HG03342 (cell line): ENCODE measurements at regions not wholly inside any gene's neighbourhood (a gene's known extent, or its start where the extent isn't known, plus 50 kb on each side); places are given as distances from the start of the nearest gene placed in this dataset.

ENCODE experiments used
- ATAC-seq: cut with Tn5 transposase; IDR thresholded peaks from one replicate; pipeline ENCODE4 v1.9.1; 2021; ENCODE audit warnings: mild to moderate bottlenecking, moderate library complexity; ENCODE audit not compliant: unreplicated experiment

GRCh38 chr7:91812388-91812787 lies 68.1 kb downstream of the MTERF1 start:
- no peak for ATAC-seq

GRCh38 chr7:91814189-91814588 lies 66.3 kb downstream of the MTERF1 start:
- peak; percentile 73 for ATAC-seq
